OCI-LY3 (cell line): ENCODE measurements at regions not wholly inside any gene's neighbourhood (a gene's known extent, or its start where the extent isn't known, plus 50 kb on each side); places are given as distances from the start of the nearest gene placed in this dataset.

Experiments used
- H2AFZ ChIP-seq: fragments of 200-600, 300-600 bp; shearing (Covaris generic); 2 replicates; pipeline ENCODE4 v1.6.0; 2014; ENCODE audit warnings: antibody characterized with exemption, low read depth, low read length
- H3K27ac ChIP-seq: fragments of 200-600, 300-600 bp; sonication (generic); 2 replicates; pipeline ENCODE4 v1.5.1; 2014; ENCODE audit warnings: mild to moderate bottlenecking, low read length, moderate library complexity, mixed read lengths
- H3K27me3 ChIP-seq: fragments of 200-600, 300-600 bp; sonication (generic); 2 replicates; pipeline ENCODE4 v1.6.1; 2014; ENCODE audit warnings: low read depth, low read length, mixed read lengths
- H3K36me3 ChIP-seq: fragments of 200-600, 300-600 bp; sonication (generic); replicated peaks from 2 replicates; pipeline ENCODE3; 2014; ENCODE audit warnings: low read depth, low read length, mixed read lengths
- H3K4me1 ChIP-seq: fragments of 300-600, 200-600 bp; sonication (generic); 2 replicates; pipeline ENCODE4 v1.6.1; 2014; ENCODE audit warnings: low read length, mixed read lengths
- H3K4me2 ChIP-seq: fragments of 200-600, 300-600 bp; sonication (generic); 2 replicates; pipeline ENCODE4 v1.6.1; 2014; ENCODE audit warnings: low read length, mixed read lengths
- H3K4me3 ChIP-seq: fragments of 300-600, 200-600 bp; sonication (generic); 2 replicates; pipeline ENCODE4 v1.5.1; 2014; ENCODE audit warnings: antibody characterized with exemption, mild to moderate bottlenecking, low read length, moderate library complexity
- H3K79me2 ChIP-seq: fragments of 300-600, 200-600 bp; shearing (Covaris generic); 2 replicates; pipeline ENCODE4 v1.6.1; 2014; ENCODE audit warnings: mild to moderate bottlenecking, low read length, mixed read lengths
- H3K9ac ChIP-seq: fragments of 300-600, 200-600 bp; shearing (Covaris generic); 2 replicates; pipeline ENCODE4 v1.6.0; 2014; ENCODE audit warnings: mild to moderate bottlenecking, low read length, moderate library complexity
- H3K9me3 ChIP-seq: fragments of 200-600, 300-600 bp; shearing (Covaris generic); 2 replicates; pipeline ENCODE4 v1.6.1; 2014; ENCODE audit warnings: low read length, mixed read lengths; ENCODE audit not compliant: insufficient read depth
- H4K20me1 ChIP-seq: fragments of 200-600, 300-600 bp; sonication (generic); 2 replicates; pipeline ENCODE4 v1.6.1; 2016; ENCODE audit warnings: low read length, mixed read lengths; ENCODE audit not compliant: insufficient read depth
- EZH2phosphoT487 ChIP-seq: fragments of 200-600 bp; shearing (Covaris generic); IDR thresholded peaks from 2 replicates; pipeline ENCODE4 v1.6.1; 2018; ENCODE audit warnings: antibody characterized with exemption, mixed run types, low read depth
- TF ChIP-seq, protein P1 (sequence below): fragments of 200-600, 300-600 bp; sonication (generic); IDR thresholded peaks from 2 replicates; pipeline ENCODE4 v1.5.1; 2014; ENCODE audit warnings: antibody characterized with exemption, low read length, low read depth

GRCh38 chr4:45527160-45527559 is 596.7 kb downstream of the GABRG1 start:
- H3K36me3 ChIP-seq: no peaks in the 10 kb centered on the region
- no peaks in the 10 kb centered on the region for H3K27me3 ChIP-seq
- H3K4me2 ChIP-seq: no peak overlapping the region
- no peak overlapping the region for H2AFZ ChIP-seq
- H3K9me3 ChIP-seq: peaks cover 8% of the 10 kb centered on the region; the same call in 1 of the 2 replicates
- no peaks in the 10 kb centered on the region for H3K79me2 ChIP-seq
- no peak overlapping the region for H3K9ac ChIP-seq
- no peaks in the 10 kb centered on the region for H4K20me1 ChIP-seq
- H3K4me3 ChIP-seq: no peak overlapping the region
- no peak overlapping the region for H3K27ac ChIP-seq
- no peaks in the 10 kb centered on the region for H3K4me1 ChIP-seq
- TF ChIP-seq, protein P1, sequence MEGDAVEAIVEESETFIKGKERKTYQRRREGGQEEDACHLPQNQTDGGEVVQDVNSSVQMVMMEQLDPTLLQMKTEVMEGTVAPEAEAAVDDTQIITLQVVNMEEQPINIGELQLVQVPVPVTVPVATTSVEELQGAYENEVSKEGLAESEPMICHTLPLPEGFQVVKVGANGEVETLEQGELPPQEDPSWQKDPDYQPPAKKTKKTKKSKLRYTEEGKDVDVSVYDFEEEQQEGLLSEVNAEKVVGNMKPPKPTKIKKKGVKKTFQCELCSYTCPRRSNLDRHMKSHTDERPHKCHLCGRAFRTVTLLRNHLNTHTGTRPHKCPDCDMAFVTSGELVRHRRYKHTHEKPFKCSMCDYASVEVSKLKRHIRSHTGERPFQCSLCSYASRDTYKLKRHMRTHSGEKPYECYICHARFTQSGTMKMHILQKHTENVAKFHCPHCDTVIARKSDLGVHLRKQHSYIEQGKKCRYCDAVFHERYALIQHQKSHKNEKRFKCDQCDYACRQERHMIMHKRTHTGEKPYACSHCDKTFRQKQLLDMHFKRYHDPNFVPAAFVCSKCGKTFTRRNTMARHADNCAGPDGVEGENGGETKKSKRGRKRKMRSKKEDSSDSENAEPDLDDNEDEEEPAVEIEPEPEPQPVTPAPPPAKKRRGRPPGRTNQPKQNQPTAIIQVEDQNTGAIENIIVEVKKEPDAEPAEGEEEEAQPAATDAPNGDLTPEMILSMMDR: no peak
- TF ChIP-seq EZH2phosphoT487: no peak

GRCh38 chr4:45518832-45519231 is 605.0 kb downstream of the GABRG1 start:
- Histone ChIP-seq H2AFZ (no peak overlapping the region), H3K4me1 (no peaks in the 10 kb centered on the region)

DNA sequence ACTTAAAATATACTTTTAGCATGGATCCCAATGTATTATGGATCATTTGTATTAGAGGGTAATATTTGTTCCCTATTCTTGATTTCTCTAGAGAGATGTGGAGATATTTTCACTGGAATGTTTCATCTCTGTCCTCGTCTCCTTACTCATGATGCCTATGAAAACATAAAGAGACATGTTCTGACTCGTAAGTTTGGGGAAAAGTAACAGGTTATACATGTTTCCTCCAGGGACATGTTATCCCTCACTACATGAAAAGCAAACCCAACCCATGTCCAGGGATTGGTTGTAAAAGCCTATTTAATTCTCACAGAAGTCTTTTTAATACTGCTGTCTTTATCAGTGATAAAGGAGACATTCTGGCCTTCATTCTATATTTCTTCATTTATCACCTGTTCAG is 621.4 kb downstream of the GABRG1 start:
- no peaks in the 10 kb centered on the region for H3K9me3 ChIP-seq
- H3K27ac ChIP-seq: no peak overlapping the region
- H3K4me3 ChIP-seq: no peak overlapping the region
- no peaks in the 10 kb centered on the region for H3K27me3 ChIP-seq
- H3K4me1 ChIP-seq: no peaks in the 10 kb centered on the region
- no peak overlapping the region for H3K4me2 ChIP-seq
- no peaks in the 10 kb centered on the region for H3K36me3 ChIP-seq
- H3K79me2 ChIP-seq: no peaks in the 10 kb centered on the region
- no peak overlapping the region for H3K9ac ChIP-seq
- no peaks in the 10 kb centered on the region for H4K20me1 ChIP-seq
- TF ChIP-seq, protein P1: no peak
- TF ChIP-seq EZH2phosphoT487: no peak
- H2AFZ ChIP-seq: no peak overlapping the region

More at GRCh38 chr4:45518832-45519231, 605.0 kb downstream of the GABRG1 start:
- Histone ChIP-seq H3K36me3 (no peaks in the 10 kb centered on the region), H3K4me3 (no peak overlapping the region), H3K4me2 (no peak overlapping the region), H3K27me3 (no peaks in the 10 kb centered on the region), H3K9me3 (no peaks in the 10 kb centered on the region), H3K79me2 (no peaks in the 10 kb centered on the region), H3K27ac (no peak overlapping the region), H3K9ac (no peak overlapping the region), H4K20me1 (no peaks in the 10 kb centered on the region)
- TF ChIP-seq EZH2phosphoT487: no peak
- TF ChIP-seq, protein P1: no peak

DNA sequence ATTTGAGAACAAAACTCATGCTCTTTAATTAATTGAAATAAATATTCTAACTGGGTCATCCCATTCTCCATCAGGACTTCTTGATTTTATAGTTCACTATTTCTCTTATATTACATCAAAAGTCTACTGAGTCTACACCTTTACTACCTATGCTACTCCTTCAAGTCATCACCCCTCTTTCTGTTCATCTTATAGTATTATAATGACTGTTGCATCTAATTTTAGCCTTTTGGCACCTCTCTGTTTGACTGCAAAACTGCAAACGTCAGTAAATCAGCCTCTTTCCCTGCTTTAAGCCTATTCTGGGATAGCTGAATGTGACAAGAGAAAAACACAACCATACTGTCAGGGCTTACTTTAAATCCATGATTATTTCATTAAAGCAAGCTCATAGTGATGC is 639.1 kb downstream of the GABRG1 start:
- Histone ChIP-seq H3K79me2 (no peaks in the 10 kb centered on the region), H3K4me3 (no peak overlapping the region), H3K36me3 (no peaks in the 10 kb centered on the region), H3K4me2 (peak overlapping the region; percentile 21), H3K27ac (no peak overlapping the region), H3K9me3 (no peaks in the 10 kb centered on the region), H3K27me3 (no peaks in the 10 kb centered on the region), H3K9ac (no peak overlapping the region), H2AFZ (no peak overlapping the region), H3K4me1 (peaks cover 9% of the 10 kb centered on the region), H4K20me1 (no peaks in the 10 kb centered on the region)
- TF ChIP-seq, protein P1: no peak
- TF ChIP-seq EZH2phosphoT487: no peak
